ENCODE measurements at regions not wholly inside any gene's neighbourhood (a gene's known extent, or its start where the extent isn't known, plus 50 kb on each side); places are given as distances from the start of the nearest gene placed in this dataset.

DNA sequence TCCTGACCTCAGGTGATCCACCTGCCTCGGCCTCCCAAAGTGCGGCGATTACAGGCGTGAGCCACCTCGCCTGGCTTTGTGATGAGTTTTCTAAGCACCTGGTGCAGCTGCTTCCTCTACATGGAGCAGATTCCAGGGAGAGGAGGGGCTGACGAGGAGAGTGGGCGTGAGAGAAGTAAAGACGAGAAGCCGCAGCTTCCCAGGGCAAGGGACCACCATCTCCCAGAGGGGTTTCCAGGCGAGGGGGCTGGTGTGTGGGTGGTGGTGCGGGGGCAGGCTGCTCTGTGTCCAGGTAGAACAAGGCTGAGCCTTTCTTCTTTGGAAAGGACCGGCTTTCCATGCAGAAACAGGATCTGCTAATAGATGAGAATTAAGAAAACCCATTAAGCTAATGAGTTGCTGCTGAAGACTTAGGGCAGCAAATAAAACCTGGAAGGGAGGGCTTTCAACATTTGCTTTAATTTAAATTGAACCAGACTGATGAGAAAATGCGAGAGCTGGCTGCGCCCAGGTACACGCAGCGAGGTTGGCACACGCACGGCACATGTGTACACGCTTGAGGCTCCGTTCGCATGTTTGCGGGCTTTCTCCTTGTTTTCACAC lies 236.7 kb downstream of the RBFOX3 start:
- FAIRE-seq = no peak
- DNase-seq (ENCODE audit: low spot score) = no peak

DNA sequence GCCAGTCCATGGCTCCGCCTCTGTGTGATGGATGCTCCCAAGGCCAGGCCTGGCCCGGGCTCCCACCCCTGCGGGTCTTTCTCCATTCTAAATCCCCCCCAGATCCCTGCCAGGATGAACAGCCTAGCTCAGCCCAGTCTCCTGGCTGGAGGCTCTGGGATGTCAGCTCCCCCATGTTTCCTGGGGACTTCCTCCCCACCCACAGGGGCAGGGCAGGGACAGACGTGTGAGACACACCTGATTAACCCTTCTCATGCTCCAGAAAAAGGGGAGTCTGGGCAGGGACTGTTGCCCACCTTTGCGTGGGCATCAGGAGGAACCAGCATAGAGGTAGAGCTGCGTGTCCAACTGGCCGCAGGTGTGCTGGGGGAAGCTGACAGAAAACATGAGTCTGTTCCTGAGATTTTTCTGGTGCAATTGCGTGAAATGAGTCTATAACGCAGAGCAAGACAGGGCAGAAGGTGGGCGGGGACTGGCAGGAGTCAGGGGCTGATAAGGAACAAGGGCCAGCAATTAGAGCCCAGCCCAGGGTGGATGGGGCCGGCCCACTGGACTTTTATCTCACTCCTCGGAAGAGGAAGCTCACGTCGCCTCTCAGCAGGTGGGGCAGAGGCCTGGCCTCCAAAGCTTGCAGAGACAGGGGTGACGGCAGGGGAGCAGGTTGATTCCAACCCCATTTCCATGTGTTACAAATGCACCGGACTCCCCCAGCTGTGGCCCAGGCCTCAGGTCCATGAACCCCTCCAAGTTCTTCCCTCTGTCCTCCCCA lies 238.2 kb downstream of the RBFOX3 start:
- no peak for FAIRE-seq
- no peak for DNase-seq (ENCODE audit: low spot score)

DNA sequence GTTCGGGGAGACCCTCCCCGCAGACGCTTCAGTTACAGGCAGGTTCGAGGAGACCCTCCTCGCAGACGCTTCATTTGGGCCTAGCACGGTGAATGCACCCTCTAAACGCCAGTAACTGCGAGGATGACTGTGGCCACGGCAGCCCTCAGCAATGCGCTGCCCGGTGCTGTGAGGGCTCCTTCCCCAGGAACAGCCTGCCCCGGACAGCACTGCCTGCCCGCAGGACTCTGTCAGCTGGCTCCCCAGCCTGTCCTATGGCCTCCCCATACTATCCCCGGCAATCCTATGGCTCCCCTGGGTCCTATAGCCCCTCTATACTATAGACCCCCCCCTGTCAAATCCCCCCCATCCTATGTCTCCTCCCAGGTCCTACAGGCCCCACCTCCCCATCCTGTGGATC lies 238.9 kb downstream of the RBFOX3 start:
- no peak for DNase-seq (ENCODE audit: low spot score)
- no peak for FAIRE-seq

DNA sequence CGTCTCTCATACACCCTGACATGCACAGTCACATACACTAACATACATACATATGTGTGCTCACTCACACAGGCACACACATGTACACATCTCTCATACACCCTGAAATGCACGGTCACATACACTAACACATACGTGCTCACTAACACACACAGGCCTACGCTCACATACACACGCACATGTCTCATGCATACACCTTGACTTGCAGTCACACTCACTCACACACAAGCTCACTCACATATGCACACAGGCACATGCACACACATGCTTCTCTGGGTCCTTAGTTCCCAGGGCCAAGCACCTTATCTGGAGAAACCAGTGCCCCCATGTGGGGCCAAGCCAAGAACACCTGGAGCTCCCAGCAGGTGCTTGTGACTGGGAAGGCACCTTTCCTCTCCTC lies 240.3 kb downstream of the RBFOX3 start:
- FAIRE-seq = no peak
- no peak for DNase-seq (ENCODE audit: low spot score)

DNA sequence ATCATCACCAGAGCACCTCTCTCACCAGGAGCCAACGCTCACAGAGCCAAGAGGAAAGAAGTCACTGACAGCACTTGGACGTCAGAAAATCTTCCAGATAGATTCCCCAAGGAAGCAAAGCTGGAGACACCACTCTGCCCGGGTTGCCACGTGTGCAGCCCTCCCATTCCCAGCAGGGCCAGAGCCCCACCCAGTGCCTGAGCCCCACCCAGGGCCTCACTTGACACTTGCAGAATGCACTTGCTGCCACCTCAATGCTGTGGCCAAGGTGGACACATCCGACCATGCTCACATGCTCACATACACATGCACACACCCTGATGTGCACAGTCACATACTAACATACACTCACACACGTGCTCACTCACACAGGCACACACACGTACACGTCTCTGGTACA lies 240.7 kb downstream of the RBFOX3 start:
- no peak for FAIRE-seq
- DNase-seq (ENCODE audit: low spot score) = no peak

DNA sequence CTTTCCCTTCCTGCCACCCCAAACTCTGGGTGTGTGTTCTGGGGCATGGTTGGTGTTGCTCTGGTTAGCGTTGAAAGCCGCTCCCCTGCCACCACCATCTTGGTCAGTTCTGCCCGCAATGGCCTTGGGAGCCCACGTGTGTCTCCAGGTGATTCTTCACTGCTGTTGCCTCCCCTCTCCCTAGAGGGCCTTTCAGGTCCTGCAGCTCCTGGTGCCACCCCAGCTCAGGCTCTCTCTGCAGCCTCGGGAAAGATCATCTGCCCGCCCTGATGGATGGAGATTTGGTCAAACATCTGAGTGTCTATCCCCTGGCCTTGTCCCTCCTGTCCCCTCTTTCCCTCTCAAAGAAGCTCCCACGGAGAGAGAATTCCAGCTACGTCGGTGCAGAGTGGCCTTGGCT lies 241.3 kb downstream of the RBFOX3 start:
- no peak for FAIRE-seq
- DNase-seq (ENCODE audit: low spot score) = no peak

DNA sequence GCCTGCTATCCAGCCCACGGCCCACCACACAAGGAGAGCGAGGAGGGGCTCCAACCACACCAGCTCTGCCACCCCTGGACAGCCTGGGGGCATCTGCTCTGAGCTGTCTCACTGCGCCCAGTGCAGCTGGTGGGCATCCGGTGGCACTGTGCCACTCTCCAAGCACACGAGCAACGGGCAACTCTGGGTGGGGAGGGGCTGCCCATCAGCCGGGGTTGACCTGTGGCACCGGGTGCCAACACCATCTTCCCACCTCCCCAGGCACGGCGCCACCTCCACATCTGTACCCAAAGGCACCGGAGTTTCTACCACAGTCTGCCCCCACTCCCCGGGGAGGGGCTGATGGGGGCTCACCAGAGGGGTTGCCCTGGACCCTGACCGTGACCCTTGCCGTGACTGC lies 241.8 kb downstream of the RBFOX3 start:
- DNase-seq (ENCODE audit: low spot score) = no peak
- no peak for FAIRE-seq

DNA sequence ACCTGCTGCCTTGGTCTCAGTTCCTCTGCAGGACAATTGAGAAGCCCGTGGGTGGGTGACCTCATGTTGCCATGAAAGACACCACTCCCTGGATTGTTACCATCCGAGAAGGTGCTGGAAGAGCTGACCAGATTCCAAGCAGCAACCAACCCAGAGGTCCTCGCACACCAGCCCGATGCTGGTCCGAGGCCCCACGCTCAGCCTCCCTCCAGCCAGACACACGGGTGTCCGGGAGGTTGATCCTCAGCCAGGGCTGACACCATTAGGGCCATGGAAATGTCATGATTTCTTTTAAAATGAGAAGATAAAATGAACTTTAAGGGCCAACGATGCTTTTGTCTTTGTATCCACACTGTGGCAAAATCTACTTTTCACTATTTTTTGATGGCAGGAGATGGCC lies 242.3 kb downstream of the RBFOX3 start:
- DNase-seq (ENCODE audit: low spot score) (no peak), FAIRE-seq (no peak)

DNA sequence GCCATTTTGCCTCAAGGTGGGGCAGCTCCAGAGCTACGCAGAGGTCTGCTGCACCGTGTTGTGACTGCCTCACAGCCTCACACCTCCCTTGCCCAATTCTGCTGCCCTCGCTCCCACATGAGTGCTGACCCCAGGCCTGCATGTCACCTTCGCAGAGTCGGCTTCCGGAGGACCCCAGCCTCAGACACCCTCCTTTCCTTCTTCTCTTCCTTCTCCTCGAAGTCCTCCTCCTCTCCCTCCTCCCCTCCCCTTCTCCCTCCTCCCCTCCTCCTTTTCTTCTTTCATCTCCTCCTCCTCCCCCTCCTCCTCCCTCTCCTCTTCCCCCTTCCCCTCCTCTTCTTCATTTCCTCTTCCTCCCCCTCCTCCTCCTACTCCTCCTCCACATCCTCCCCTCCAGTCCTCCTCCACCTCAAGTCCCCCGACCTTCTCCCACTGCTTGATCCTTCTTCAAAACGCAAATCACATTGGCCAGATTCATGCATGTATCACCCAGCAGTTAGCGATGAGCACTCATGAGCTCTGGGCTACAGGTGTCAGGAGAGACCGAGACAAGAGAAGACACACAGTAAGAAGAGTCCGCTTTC lies 243.8 kb downstream of the RBFOX3 start:
- DNase-seq (ENCODE audit: low spot score) = no peak
- no peak for FAIRE-seq

DNA sequence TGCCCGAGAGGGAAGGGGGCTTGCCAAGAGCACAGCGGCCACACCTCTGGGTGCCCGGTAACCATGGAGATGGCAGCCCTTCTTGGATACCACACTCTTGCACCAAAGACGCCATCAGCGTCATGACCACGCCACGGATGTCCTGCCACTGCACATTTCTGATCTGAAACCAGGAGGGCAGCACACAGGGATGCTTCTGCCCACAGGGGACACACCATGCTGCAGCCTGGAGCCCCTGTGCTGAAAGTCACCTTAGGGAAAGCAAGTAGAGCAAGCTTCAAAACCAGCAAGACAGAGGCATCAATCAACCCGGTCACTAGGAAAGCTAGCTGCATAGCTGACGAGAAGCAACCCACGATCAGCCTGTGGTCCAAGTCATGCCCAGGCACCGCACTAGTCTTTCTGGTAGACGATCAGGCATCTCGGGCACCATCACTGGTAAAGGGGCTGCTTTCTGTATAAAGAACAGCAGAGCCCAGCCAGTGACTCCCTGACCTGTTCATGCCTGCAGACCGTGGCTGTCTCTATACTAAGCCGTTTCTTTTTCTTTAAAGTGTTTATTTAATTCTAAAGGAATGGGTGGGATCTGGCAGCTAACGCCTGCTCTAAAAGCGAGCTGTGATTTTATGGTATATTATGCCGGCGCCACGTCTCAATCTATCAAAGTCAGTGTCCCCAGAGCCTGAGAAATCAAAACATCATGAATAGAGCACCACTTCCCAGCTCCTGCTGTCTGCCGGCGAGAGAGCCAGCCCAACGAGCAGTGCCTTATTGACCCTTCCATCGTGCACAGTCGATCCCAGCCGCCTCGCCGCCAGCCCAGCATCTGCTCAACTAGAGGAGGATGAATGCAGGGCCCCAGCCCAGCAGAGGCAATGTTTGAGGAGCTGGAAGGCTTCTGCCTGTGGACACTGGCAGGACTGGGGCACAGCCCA lies 244.7 kb downstream of the RBFOX3 start:
- FAIRE-seq (no peak), DNase-seq (ENCODE audit: low spot score) (no peak)

DNA sequence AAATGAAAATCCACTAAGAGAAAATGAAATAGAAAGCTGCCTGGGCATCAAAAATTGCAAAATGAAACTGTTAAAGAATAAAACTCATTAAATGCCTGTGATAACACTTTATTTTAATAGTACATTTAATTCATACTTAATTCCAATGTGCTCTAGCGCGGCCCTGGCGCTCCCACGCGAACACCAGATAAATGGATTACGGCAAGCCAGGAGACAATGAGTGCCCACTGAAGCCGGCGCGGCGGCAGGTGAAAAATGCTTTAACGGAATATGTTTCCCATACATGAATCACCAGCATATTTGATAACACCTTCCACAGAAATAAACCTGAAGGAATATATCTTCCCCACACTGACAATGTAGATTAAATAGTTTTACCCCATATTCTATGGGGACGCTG lies 245.5 kb downstream of the RBFOX3 start:
- DNase-seq (ENCODE audit: low spot score) (no peak), FAIRE-seq (no peak)

DNA sequence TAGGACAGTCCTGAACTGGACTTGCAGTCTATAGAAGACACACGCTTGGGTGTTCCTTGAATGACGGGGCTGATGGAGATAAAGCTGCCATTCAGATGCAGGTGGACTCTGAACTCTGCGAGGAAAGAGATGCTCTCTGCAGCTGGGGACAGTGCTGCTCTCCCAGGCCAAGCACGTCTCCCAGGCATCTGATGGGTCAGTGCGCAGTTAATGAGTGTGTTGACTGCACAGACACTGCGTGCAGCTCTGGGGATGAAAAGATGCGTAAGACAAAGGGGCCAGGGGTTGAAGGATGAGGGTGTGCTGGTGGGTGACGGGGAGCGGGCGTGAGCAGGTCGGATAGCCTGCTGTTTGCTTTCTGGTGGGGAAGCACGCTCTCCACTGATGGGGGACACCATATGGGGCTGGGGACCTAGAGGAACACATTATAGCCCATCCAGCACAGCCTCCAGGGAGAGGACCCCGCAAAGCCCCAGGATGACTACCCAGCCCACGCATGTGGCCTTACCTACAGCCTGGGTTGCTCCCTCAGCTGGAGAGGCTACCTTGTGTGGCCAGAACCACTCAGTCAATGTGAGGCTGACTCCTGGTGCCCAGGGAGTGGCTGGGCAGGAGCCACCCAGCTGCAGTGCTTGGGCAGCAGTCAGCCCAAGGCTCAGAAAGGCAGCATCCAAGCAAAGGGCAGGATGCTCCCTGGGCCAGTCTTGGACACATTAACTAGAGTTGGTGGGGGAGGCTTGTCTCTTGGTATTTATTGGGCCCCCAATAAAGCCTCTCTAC lies 246.3 kb downstream of the RBFOX3 start:
- no peak for DNase-seq (ENCODE audit: low spot score)
- no peak for FAIRE-seq

DNA sequence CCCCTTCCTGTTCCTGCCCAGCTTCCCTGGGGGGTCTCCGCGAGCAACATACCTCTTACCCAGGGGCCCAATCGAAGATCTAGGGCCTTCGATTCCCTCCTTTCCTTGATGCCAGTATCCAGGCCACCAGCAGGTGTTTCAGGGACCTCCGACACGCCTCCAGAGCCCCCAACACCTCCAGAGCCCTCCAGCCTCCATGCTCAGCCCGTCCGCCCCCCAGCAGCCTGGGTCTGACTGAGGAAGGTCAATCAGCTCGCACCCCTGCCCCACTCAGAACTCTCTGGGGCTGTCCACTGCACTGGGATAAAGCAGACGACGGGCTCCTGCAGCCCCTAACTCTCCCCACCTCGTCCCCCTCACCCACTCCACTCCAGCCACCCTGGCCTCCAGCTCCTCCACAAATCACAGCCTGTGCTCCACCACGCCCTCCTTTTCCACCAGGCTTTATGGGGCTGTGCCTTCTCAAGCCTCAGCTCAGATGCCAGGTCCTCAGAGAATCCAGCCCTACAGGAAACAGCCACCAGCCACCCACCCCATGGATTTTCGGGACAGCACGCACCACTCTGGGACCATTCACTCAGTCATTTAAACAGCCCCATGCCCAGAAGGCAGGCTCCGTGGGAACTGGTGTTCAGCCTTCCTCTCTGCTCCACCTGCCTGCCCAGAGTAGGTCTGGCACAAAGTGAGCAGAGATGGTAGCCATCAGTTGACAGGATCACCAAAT lies 247.1 kb downstream of the RBFOX3 start:
- FAIRE-seq (no peak), DNase-seq (ENCODE audit: low spot score) (no peak)

DNA sequence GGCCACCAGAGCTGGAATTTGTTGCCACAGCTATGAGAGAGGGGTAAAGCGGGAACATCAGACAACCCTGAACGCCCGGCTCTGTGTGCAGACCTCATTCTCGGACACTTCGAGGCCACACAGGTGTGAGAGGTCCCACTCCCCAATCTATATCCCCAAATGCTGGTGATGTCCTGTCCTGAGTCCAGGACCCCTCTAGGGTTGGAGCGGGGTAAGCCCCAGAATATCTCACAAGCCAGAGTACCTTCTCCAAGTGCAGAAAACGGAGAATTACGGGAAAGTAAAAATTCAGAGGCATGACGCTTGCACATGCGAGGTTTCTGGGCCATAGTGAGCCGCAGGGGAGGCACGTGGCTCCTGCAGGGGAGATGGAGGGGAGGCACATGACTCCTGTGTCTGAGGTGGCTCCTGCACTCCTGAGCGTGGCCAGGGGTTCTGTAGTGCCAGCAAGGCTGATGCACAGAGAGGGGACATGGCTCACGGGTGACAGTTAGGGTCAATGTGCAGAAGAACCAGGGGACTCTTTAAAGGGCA lies 248.0 kb downstream of the RBFOX3 start:
- DNase-seq (ENCODE audit: low spot score) (no peak), FAIRE-seq (no peak)

DNA sequence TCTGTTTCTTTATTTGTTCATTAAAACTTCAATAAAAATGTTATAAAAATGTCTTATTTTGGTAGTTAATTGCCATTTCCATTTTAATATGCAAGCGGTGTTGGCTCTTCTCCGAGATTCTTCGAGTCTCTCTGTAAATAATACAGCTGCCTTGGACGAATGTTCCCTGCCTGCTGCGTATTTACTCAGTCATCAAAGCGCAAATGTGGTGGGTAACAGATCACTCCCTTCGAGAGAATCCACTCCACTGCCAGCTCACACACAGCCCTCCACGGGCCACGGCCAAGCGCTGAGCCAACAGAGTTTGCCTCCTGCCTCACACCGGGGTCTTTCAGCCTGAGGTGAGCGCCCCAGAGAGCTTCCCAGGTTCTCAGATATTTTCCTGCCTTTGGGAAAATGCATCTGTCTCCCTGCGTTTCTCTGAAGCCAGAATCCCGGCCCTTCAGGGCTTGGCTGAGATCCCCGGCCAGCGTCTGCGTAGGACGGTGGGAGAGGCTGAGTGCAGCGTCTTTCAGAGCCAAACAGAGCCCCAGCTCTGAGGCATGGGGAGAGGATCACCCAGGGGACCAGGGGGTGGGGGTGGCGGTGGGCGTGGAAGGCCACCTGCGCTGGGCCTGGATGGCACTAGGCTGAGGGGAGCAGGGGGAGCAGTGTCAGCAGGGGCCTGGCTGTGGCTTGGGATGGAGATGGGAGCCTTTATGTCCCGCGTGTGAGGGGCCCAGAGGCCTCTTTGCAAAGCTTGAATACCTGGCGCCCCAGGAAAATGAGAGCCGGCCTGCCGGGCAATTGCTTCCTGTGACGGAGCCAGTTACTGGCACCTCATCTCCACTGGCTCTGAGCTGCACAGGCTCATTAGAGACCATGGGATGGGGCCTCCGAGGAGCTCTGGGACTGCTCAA lies 248.7 kb downstream of the RBFOX3 start:
- FAIRE-seq (no peak), DNase-seq (ENCODE audit: low spot score) (no peak)

DNA sequence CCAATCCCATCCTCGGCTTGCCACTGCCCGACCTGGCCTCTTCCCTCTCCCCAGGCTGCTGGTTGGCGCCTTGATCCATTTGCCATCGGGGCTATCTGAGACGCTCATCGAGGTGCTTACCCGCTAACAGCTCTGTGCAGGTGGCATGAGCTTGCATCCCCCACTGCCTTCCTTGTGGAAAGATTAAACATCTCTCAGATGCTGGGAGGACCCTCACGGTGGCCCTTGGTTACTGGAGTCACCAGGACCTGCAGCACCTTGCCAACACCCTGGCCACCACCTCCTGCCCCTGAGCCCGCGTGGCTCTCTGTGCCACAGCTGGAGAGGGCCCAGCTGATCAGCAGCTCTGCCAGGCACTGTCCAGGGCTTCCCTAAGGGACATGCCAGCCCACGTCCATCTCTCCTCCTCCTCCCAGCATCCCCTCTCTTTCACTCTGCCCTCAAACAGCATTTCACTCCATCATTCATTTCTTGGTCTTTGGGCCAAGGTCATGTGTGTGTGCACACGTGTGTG lies 249.6 kb downstream of the RBFOX3 start:
- DNase-seq (ENCODE audit: low spot score) (no peak), FAIRE-seq (no peak)

DNA sequence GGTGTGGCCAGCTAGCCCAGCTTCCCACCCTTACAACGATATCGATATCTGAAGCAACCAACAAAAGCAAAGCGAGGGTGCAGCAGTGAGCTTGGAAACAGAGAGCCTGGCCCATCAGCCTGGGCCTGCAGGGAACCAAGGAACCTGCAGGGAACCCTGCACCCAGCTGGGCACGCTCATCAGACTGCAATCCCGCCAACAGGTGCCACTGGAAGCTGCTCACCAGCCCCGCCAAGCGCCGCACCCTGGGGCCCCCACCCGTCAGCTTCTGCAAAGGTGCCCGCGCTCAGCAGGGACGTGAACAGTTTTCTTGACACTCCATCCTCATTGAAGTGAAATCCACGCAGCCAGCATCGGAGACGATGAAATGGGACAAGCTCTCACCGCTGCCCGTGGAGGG lies 250.7 kb downstream of the RBFOX3 start:
- FAIRE-seq = no peak
- no peak for DNase-seq (ENCODE audit: low spot score)

DNA sequence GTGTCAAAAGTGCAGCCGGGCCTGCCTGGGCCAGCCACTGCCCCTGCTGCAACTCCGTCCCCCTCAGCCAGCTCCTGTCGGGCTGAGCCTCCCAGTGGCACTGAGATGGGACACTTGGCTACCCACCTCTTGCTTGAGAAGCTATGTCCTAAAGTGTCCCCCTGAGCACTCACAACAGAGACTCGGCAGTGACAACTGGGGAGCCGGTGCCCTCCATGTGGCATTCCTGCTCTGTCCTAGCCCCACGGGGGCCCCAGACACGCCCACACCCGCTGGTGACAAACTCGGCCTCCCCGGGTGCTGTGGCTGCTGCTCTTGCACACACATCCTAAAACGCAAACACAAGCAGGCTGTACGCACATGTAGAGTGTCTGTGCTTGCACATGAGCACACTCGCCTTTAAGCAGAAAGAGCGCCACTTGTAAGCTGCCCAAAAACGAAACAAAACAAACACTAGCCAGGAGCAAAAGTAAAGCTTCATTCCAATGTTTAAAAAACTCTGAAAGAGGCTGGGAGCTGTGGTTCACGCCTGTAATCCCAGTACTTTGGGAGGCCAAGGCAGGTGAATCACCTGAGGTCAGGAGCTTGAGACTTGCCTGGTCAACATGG lies 253.9 kb downstream of the RBFOX3 start:
- no peak for FAIRE-seq

DNA sequence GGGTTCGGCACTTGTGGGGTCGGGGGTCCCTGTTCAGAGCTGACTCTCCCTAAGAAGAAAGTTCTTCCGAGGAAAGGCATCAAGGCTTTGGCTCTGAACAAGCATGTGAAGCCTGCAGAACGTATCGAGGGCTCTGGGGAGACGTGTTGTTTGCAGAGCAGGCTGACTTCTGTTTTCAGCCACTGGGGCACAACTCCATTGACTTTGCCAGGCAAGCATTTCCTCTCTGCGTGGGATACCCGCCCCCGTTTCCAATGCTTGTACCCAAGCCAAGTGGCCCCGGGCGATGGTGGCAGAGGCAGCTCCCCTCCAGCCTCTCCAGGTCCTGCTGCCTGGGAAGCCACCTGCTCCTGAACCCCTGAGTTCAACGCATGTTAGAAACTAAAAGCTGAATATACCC lies 255.7 kb downstream of the RBFOX3 start:
- no peak for FAIRE-seq
- DNase-seq (ENCODE audit: low spot score) = no peak

More for the DNA sequence above, 253.9 kb downstream of the RBFOX3 start:
- DNase-seq (ENCODE audit: low spot score) = no peak
